HepG2 (cell line): ENCODE measurements at regions not wholly inside any gene's neighbourhood (a gene's known extent, or its start where the extent isn't known, plus 50 kb on each side); places are given as distances from the start of the nearest gene placed in this dataset.

Experiments used
- ATF1 ChIP-seq: IDR thresholded peaks from 2 replicates; pipeline ENCODE4 v1.6.1; 2016; ENCODE audit warnings: mild to moderate bottlenecking, control low read depth
- HNRNPUL1 ChIP-seq: fragments of 200-400 bp; formaldehyde crosslinking; IDR thresholded peaks from 2 replicates; pipeline ENCODE4 v1.6.1; 2017; ENCODE audit warnings: low read depth, mild to moderate bottlenecking, low read length, moderate library complexity
- HOXA7 ChIP-seq: sonication (generic); formaldehyde crosslinking; IDR thresholded peaks from 2 replicates; pipeline ENCODE4 v1.8.1; 2022; ENCODE audit warnings: mild to moderate bottlenecking, missing genetic modification reagents, moderate library complexity
- JUND ChIP-seq: sonication (generic); formaldehyde crosslinking; IDR thresholded peaks from 2 replicates; pipeline ENCODE4 v1.8.0; 2022; ENCODE audit warnings: mild to moderate bottlenecking, missing genetic modification reagents
- NCOA2 ChIP-seq: sonication (generic); formaldehyde crosslinking; IDR thresholded peaks from 2 replicates; pipeline ENCODE4 v1.8.0; 2022; ENCODE audit warnings: inconsistent platforms
- NKX3-1 ChIP-seq: sonication (generic); formaldehyde crosslinking; IDR thresholded peaks from 2 replicates; pipeline ENCODE4 v1.5.0; 2020; ENCODE audit warnings: missing genetic modification reagents
- RBM22 ChIP-seq: fragments of 200-400 bp; formaldehyde crosslinking; optimal IDR thresholded peaks from 2 replicates; pipeline ENCODE3; 2017; ENCODE audit warnings: mild to moderate bottlenecking, low read length, moderate library complexity
- SALL2 ChIP-seq: sonication (generic); formaldehyde crosslinking; IDR thresholded peaks from 2 replicates; pipeline ENCODE4 v1.8.1; 2023; ENCODE audit warnings: mild to moderate bottlenecking, missing genetic modification reagents, inconsistent platforms
- SPEN ChIP-seq: sonication (generic); formaldehyde crosslinking; IDR thresholded peaks from 2 replicates; pipeline ENCODE4 v1.5.1; 2020; ENCODE audit warnings: low read depth, mild to moderate bottlenecking, missing genetic modification reagents
- ZBTB42 ChIP-seq: sonication (generic); formaldehyde crosslinking; IDR thresholded peaks from 2 replicates; pipeline ENCODE4 v1.5.0; 2020; ENCODE audit warnings: mild to moderate bottlenecking, missing genetic modification reagents
- ZNF12 ChIP-seq: sonication (generic); formaldehyde crosslinking; IDR thresholded peaks from 2 replicates; pipeline ENCODE4 v1.5.0; 2020; ENCODE audit warnings: missing genetic modification reagents
- ZNF605 ChIP-seq: sonication (generic); formaldehyde crosslinking; IDR thresholded peaks from 2 replicates; pipeline ENCODE4 v1.8.0; 2022; ENCODE audit warnings: mild to moderate bottlenecking, missing genetic modification reagents
- ZNF616 ChIP-seq: sonication (generic); formaldehyde crosslinking; IDR thresholded peaks from 2 replicates; pipeline ENCODE4 v1.5.0; 2020; ENCODE audit warnings: low read depth, mild to moderate bottlenecking, missing genetic modification reagents
- ZNF780A ChIP-seq: sonication (generic); formaldehyde crosslinking; IDR thresholded peaks from 2 replicates; pipeline ENCODE4 v1.8.0; 2022; ENCODE audit warnings: mild to moderate bottlenecking, missing genetic modification reagents, moderate library complexity
- ZNF788 ChIP-seq: sonication (generic); formaldehyde crosslinking; IDR thresholded peaks from 2 replicates; pipeline ENCODE4 v1.5.0; 2020; ENCODE audit warnings: mild to moderate bottlenecking, missing genetic modification reagents, borderline replicate concordance
- TF ChIP-seq, protein P1 (sequence below): sonication (generic); formaldehyde crosslinking; IDR thresholded peaks from 2 replicates; pipeline ENCODE4 v1.5.0; 2020; ENCODE audit warnings: missing genetic modification reagents
- TF ChIP-seq, protein P2 (sequence below): sonication (generic); formaldehyde crosslinking; IDR thresholded peaks from 2 replicates; pipeline ENCODE4 v1.5.1; 2020; ENCODE audit warnings: mild to moderate bottlenecking, missing genetic modification reagents, moderate library complexity
- TF ChIP-seq, protein P3 (sequence below): sonication (generic); formaldehyde crosslinking; conservative IDR thresholded peaks from 2 replicates; pipeline ENCODE4 v1.8.0; 2022; ENCODE audit warnings: mild to moderate bottlenecking, moderate library complexity, missing genetic modification reagents
- TF ChIP-seq, protein P4 (sequence below): IDR thresholded peaks from 2 replicates; pipeline ENCODE4 v1.6.1; 2016; ENCODE audit warnings: low read depth, borderline replicate concordance
- TF ChIP-seq, protein P5 (sequence below): sonication (generic); formaldehyde crosslinking; IDR thresholded peaks from 2 replicates; pipeline ENCODE4 v1.5.0; 2020; ENCODE audit warnings: missing genetic modification reagents
- TF ChIP-seq, protein P6 (sequence below): sonication (generic); formaldehyde crosslinking; IDR thresholded peaks from 2 replicates; pipeline ENCODE4 v1.8.0; 2022; ENCODE audit warnings: missing genetic modification reagents, mild to moderate bottlenecking, moderate library complexity, borderline replicate concordance

DNA sequence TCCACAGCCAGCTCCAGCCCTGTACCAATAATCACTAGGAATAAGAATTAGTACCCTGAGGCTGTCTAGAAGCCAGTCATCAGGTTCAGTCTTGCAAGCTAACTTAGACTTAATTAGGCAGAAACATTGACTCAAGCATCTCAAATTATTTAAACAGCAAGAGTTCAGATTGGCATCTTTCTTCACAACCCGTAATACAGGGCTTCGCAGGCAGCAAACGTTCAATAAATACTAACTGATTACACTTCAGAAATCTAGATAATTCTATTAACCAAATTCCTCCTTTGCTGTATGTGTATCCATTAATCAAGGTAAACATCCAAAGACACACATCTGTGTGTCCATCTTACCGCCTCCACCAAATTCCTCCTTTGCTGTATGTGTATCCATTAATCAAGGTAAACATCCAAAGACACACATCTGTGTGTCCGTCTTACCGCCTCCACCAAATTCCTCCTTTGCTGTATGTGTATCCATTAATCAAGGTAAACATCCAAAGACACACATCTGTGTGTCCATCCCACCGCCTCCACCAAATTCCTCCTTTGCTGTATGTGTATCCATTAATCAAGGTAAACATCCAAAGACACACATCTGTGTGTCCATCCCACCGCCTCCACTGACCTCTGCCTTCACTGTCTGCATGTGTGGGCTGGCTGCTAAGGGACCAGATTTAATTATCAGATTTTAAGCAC is 158.9 kb downstream of the SUCLG1 start (continued):
- TF ChIP-seq ZNF616 (CRISPR knock-in tag) = 0 out of 2 replicates have a peak, but pooled peaks have one; percentile 41
- TF ChIP-seq, protein P1, sequence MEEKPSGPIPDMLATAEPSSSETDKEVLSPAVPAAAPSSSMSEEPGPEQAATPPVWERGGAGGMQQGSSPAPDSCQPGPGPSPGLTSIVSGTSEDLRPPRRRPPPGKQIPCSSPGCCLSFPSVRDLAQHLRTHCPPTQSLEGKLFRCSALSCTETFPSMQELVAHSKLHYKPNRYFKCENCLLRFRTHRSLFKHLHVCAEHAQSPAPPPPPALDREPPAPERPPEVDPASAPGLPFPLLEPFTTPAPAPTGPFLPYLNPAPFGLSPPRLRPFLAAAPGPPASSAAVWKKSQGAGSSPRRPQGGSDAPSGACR (CRISPR knock-in tag) = peak; percentile 94; the same call in 1 of the 2 replicates
- 0 out of 2 replicates have a peak, but pooled peaks have one; percentile 19 for TF ChIP-seq HNRNPUL1
- TF ChIP-seq JUND (CRISPR knock-in tag) = peak; percentile 68; the same call in 1 of the 2 replicates
- TF ChIP-seq, protein P2, sequence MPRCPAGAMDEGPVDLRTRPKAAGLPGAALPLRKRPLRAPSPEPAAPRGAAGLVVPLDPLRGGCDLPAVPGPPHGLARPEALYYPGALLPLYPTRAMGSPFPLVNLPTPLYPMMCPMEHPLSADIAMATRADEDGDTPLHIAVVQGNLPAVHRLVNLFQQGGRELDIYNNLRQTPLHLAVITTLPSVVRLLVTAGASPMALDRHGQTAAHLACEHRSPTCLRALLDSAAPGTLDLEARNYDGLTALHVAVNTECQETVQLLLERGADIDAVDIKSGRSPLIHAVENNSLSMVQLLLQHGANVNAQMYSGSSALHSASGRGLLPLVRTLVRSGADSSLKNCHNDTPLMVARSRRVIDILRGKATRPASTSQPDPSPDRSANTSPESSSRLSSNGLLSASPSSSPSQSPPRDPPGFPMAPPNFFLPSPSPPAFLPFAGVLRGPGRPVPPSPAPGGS = peak; percentile 85
- peak; percentile 97 for TF ChIP-seq ZBTB42 (CRISPR knock-in tag)
- TF ChIP-seq ATF1 (CRISPR knock-in tag) = peak; percentile 80
- TF ChIP-seq SALL2 = 0 out of 2 replicates have a peak, but pooled peaks have one; percentile 39
- TF ChIP-seq, protein P3, sequence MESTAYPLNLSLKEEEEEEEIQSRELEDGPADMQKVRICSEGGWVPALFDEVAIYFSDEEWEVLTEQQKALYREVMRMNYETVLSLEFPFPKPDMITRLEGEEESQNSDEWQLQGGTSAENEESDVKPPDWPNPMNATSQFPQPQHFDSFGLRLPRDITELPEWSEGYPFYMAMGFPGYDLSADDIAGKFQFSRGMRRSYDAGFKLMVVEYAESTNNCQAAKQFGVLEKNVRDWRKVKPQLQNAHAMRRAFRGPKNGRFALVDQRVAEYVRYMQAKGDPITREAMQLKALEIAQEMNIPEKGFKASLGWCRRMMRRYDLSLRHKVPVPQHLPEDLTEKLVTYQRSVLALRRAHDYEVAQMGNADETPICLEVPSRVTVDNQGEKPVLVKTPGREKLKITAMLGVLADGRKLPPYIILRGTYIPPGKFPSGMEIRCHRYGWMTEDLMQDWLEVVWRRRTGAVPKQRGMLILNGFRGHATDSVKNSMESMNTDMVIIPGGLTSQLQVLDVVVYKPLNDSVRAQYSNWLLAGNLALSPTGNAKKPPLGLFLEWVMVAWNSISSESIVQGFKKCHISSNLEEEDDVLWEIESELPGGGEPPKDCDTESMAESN (CRISPR knock-in tag) = peak; percentile 76; the same call in 1 of the 2 replicates
- TF ChIP-seq NCOA2 = peak; percentile 98
- TF ChIP-seq, protein P4, sequence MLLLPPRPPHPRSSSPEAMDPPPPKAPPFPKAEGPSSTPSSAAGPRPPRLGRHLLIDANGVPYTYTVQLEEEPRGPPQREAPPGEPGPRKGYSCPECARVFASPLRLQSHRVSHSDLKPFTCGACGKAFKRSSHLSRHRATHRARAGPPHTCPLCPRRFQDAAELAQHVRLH = peak; percentile 82; the same call in 1 of the 2 replicates
- TF ChIP-seq SPEN (CRISPR knock-in tag) = peak; percentile 56; the same call in 1 of the 2 replicates
- peak; percentile 73; the same call in 1 of the 2 replicates for TF ChIP-seq ZNF788
- peak; percentile 15 for TF ChIP-seq ZNF12 (CRISPR knock-in tag)
- TF ChIP-seq RBM22 = peak; percentile 21
- peak; percentile 77; the same call in 1 of the 2 replicates for TF ChIP-seq ZNF605
- TF ChIP-seq, protein P5, sequence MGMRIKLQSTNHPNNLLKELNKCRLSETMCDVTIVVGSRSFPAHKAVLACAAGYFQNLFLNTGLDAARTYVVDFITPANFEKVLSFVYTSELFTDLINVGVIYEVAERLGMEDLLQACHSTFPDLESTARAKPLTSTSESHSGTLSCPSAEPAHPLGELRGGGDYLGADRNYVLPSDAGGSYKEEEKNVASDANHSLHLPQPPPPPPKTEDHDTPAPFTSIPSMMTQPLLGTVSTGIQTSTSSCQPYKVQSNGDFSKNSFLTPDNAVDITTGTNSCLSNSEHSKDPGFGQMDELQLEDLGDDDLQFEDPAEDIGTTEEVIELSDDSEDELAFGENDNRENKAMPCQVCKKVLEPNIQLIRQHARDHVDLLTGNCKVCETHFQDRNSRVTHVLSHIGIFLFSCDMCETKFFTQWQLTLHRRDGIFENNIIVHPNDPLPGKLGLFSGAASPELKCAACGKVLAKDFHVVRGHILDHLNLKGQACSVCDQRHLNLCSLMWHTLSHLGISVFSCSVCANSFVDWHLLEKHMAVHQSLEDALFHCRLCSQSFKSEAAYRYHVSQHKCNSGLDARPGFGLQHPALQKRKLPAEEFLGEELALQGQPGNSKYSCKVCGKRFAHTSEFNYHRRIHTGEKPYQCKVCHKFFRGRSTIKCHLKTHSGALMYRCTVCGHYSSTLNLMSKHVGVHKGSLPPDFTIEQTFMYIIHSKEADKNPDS = peak; percentile 29; the same call in 1 of the 2 replicates
- TF ChIP-seq, protein P6, sequence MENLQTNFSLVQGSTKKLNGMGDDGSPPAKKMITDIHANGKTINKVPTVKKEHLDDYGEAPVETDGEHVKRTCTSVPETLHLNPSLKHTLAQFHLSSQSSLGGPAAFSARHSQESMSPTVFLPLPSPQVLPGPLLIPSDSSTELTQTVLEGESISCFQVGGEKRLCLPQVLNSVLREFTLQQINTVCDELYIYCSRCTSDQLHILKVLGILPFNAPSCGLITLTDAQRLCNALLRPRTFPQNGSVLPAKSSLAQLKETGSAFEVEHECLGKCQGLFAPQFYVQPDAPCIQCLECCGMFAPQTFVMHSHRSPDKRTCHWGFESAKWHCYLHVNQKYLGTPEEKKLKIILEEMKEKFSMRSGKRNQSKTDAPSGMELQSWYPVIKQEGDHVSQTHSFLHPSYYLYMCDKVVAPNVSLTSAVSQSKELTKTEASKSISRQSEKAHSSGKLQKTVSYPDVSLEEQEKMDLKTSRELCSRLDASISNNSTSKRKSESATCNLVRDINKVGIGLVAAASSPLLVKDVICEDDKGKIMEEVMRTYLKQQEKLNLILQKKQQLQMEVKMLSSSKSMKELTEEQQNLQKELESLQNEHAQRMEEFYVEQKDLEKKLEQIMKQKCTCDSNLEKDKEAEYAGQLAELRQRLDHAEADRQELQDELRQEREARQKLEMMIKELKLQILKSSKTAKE = peak; percentile 95
- TF ChIP-seq NKX3-1 (CRISPR knock-in tag) = peak; percentile 97
- TF ChIP-seq HOXA7 = peak; percentile 73; the same call in 1 of the 2 replicates
- peak; percentile 83; the same call in 1 of the 2 replicates for TF ChIP-seq ZNF780A
